ENCODE measurements at regions not wholly inside any gene's neighbourhood (a gene's known extent, or its start where the extent isn't known, plus 50 kb on each side); places are given as distances from the start of the nearest gene placed in this dataset.

- DNase-seq = no peak
Measured at GRCh38 chr1:224850446-224850845, 79.0 kb upstream of the DNAH14 start.

GRCh38 chr1:224851210-224851847 lies 78.1 kb upstream of the DNAH14 start:
- peak; percentile 71 for DNase-seq

GRCh38 chr1:224851848-224852261 lies 77.6 kb upstream of the DNAH14 start:
- peak; percentile 2 for DNase-seq

GRCh38 chr1:224852901-224853568 lies 76.4 kb upstream of the DNAH14 start:
- no peak for DNase-seq

GRCh38 chr1:224856973-224857372 lies 72.5 kb upstream of the DNAH14 start:
- DNase-seq = no peak

GRCh38 chr1:224859651-224860050 lies 69.8 kb upstream of the DNAH14 start:
- no peak for DNase-seq

GRCh38 chr1:224860488-224861338 lies 68.8 kb upstream of the DNAH14 start:
- DNase-seq = no peak

- DNase-seq = no peak
Measured at GRCh38 chr1:224861339-224861716, 68.1 kb upstream of the DNAH14 start.

- no peak for DNase-seq
Measured at GRCh38 chr1:224863486-224863885, 66.0 kb upstream of the DNAH14 start.

- no peak for DNase-seq
Measured at GRCh38 chr1:224864006-224864405, 65.5 kb upstream of the DNAH14 start.

- no peak for DNase-seq
Measured at GRCh38 chr1:224865510-224865909, 64.0 kb upstream of the DNAH14 start.

- DNase-seq = no peak
Measured at GRCh38 chr1:224866940-224867339, 62.5 kb upstream of the DNAH14 start.

- no peak for DNase-seq
Measured at GRCh38 chr1:224867715-224868114, 61.8 kb upstream of the DNAH14 start.

GRCh38 chr1:224872832-224873433 lies 56.5 kb upstream of the DNAH14 start:
- no peak for DNase-seq

GRCh38 chr1:224873434-224874369 lies 55.8 kb upstream of the DNAH14 start:
- no peak for DNase-seq

GRCh38 chr1:224874775-224875174 lies 54.7 kb upstream of the DNAH14 start:
- DNase-seq = no peak

GRCh38 chr1:224879162-224879803 lies 50.2 kb upstream of the DNAH14 start:
- no peak for DNase-seq
